ENCODE measurements at regions not wholly inside any gene's neighbourhood (a gene's known extent, or its start where the extent isn't known, plus 50 kb on each side); places are given as distances from the start of the nearest gene placed in this dataset.

- Histone ChIP-seq H3K36me3 (ENCODE audit: low read depth) (no peaks in the 10 kb centered on the region), H3K9me3 (no peaks in the 10 kb centered on the region), H3K4me1 (ENCODE audit: low read depth) (no peaks in the 10 kb centered on the region), H3K4me3 (no peak overlapping the region)
- DNase-seq (no peak), ATAC-seq (no peak)
- TF ChIP-seq CTCF (IDR thresholded peaks at IDR 0.05), result no peak
- intact Hi-C loops (cut with DNase I, micrococcal nuclease), result no loop called here
Measured at GRCh38 chr7:50854831-50855230, 72.1 kb upstream of the GRB10 start.

- TF ChIP-seq CTCF (IDR thresholded peaks at IDR 0.05), result no peak
- H3K4me1 ChIP-seq (ENCODE audit: low read depth), result no peaks in the 10 kb centered on the region
- no peak overlapping the region for H3K4me3 ChIP-seq
- intact Hi-C loops (cut with DNase I, micrococcal nuclease), result no loop called here
- no peaks in the 10 kb centered on the region for H3K36me3 ChIP-seq (ENCODE audit: low read depth)
- no peak for DNase-seq
- no peak for ATAC-seq
- no peaks in the 10 kb centered on the region for H3K9me3 ChIP-seq
Measured at GRCh38 chr7:50854247-50854646, 71.6 kb upstream of the GRB10 start.

- DNase-seq, result no peak
- Histone ChIP-seq H3K36me3 (ENCODE audit: low read depth) (no peaks in the 10 kb centered on the region), H3K4me3 (no peak overlapping the region), H3K9me3 (no peaks in the 10 kb centered on the region), H3K4me1 (ENCODE audit: low read depth) (no peaks in the 10 kb centered on the region)
- ATAC-seq, result no peak
- intact Hi-C loops (cut with DNase I, micrococcal nuclease), result no loop called here
- no peak for TF ChIP-seq CTCF (IDR thresholded peaks at IDR 0.05)
Measured at GRCh38 chr7:50853311-50853710, 70.6 kb upstream of the GRB10 start.

- intact Hi-C loops (cut with DNase I, micrococcal nuclease), result no loop called here
- ATAC-seq (no peak), DNase-seq (no peak)
- Histone ChIP-seq H3K4me3 (no peak overlapping the region), H3K36me3 (ENCODE audit: low read depth) (no peaks in the 10 kb centered on the region), H3K9me3 (no peaks in the 10 kb centered on the region), H3K4me1 (ENCODE audit: low read depth) (no peaks in the 10 kb centered on the region)
- no peak for TF ChIP-seq CTCF (IDR thresholded peaks at IDR 0.05)
Measured at GRCh38 chr7:50852901-50853300, 70.2 kb upstream of the GRB10 start.

GRCh38 chr7:50851891-50852290 is 69.2 kb upstream of the GRB10 start:
- no peaks in the 10 kb centered on the region for H3K4me1 ChIP-seq (ENCODE audit: low read depth)
- H3K9me3 ChIP-seq, result no peaks in the 10 kb centered on the region
- H3K4me3 ChIP-seq, result no peak overlapping the region
- DNase-seq (no peak), ATAC-seq (no peak)
- no peaks in the 10 kb centered on the region for H3K36me3 ChIP-seq (ENCODE audit: low read depth)
- intact Hi-C loops (cut with DNase I, micrococcal nuclease), result no loop called here
- TF ChIP-seq CTCF (IDR thresholded peaks at IDR 0.05), result no peak

GRCh38 chr7:50851451-50851850 is 68.8 kb upstream of the GRB10 start:
- no peaks in the 10 kb centered on the region for H3K9me3 ChIP-seq
- H3K4me1 ChIP-seq (ENCODE audit: low read depth), result no peaks in the 10 kb centered on the region
- no peaks in the 10 kb centered on the region for H3K36me3 ChIP-seq (ENCODE audit: low read depth)
- DNase-seq (no peak), ATAC-seq (no peak)
- intact Hi-C loops (cut with DNase I, micrococcal nuclease), result no loop called here
- H3K4me3 ChIP-seq, result no peak overlapping the region
- no peak for TF ChIP-seq CTCF (IDR thresholded peaks at IDR 0.05)

Data from mucosa of descending colon (tissue), 3 donors.